Lung microvascular endothelial cell (primary cell): ENCODE measurements at regions not wholly inside any gene's neighbourhood (a gene's known extent, or its start where the extent isn't known, plus 50 kb on each side); places are given as distances from the start of the nearest gene placed in this dataset.
A peak's percentile ranks its signal among the peaks of the same experiment; 100 is the strongest.
"Not testable (repeated sequence)": the region's sequence is repeated elsewhere in the genome, so short reads cannot be mapped to it uniquely, and the experiment has no call there.

Experiments
- DNase-seq, 2 donors: peaks; one replicate each; pipeline versions ENCODE4 v3.0.0 to v3.0.0-alpha.2; 2010; ENCODE audit warnings: low read depth in 2 of 2

GRCh38 chr12:9449657-9450126, 158.0 kb downstream of the KLRB1 start:
- DNase-seq: not testable (repeated sequence)

GRCh38 chr12:9449181-9449580, 158.5 kb downstream of the KLRB1 start:
- no peak for DNase-seq

GRCh38 chr12:9448648-9449047, 159.1 kb downstream of the KLRB1 start:
- DNase-seq: not testable (repeated sequence)

GRCh38 chr12:9447791-9448614, 159.7 kb downstream of the KLRB1 start:
- peak; percentile 83 to 86 for DNase-seq

- DNase-seq: not testable (repeated sequence)
These were observed 160.6 kb downstream of the KLRB1 start for GRCh38 chr12:9446883-9447761.

- not testable (repeated sequence) for DNase-seq
These were observed 167.3 kb downstream of the KLRB1 start for GRCh38 chr12:9440428-9440827.

GRCh38 chr12:9435682-9436081, 172.0 kb downstream of the KLRB1 start:
- not testable (repeated sequence) for DNase-seq

GRCh38 chr12:9430385-9430784, 177.3 kb downstream of the KLRB1 start:
- not testable (repeated sequence) for DNase-seq

- DNase-seq: not testable (repeated sequence)
These were observed 178.9 kb downstream of the KLRB1 start for GRCh38 chr12:9428856-9429255.

GRCh38 chr12:9425429-9425828, 182.3 kb downstream of the KLRB1 start:
- not testable (repeated sequence) for DNase-seq

GRCh38 chr12:9424175-9424740, 183.5 kb downstream of the KLRB1 start:
- DNase-seq: not testable (repeated sequence)

GRCh38 chr12:9422689-9423088, 185.0 kb downstream of the KLRB1 start:
- not testable (repeated sequence) for DNase-seq

GRCh38 chr12:9421520-9422086, 186.1 kb downstream of the KLRB1 start:
- DNase-seq: not testable (repeated sequence)

GRCh38 chr12:9420817-9421519, 186.7 kb downstream of the KLRB1 start:
- not testable (repeated sequence) for DNase-seq

GRCh38 chr12:9418669-9419041, 189.1 kb downstream of the KLRB1 start:
- DNase-seq: not testable (repeated sequence)

- DNase-seq: not testable (repeated sequence)
These were observed 189.6 kb downstream of the KLRB1 start for GRCh38 chr12:9417947-9418668.

- DNase-seq: not testable (repeated sequence)
These were observed 190.4 kb downstream of the KLRB1 start for GRCh38 chr12:9417341-9417740.

- not testable (repeated sequence) for DNase-seq
These were observed 191.4 kb downstream of the KLRB1 start for GRCh38 chr12:9416346-9416745.

GRCh38 chr12:9415898-9416297, 191.8 kb downstream of the KLRB1 start:
- not testable (repeated sequence) for DNase-seq

- DNase-seq: not testable (repeated sequence)
These were observed 193.9 kb downstream of the KLRB1 start for GRCh38 chr12:9413862-9414261.
